AG10803 (cell line): ENCODE measurements at regions not wholly inside any gene's neighbourhood (a gene's known extent, or its start where the extent isn't known, plus 50 kb on each side); places are given as distances from the start of the nearest gene placed in this dataset.

Source experiments
- DNase-seq: peaks from one replicate; pipeline ENCODE4 v3.0.0; 2010; ENCODE audit warnings: low read depth
- H3K4me3 ChIP-seq: 2 replicates; pipeline ENCODE4 v1.5.1; 2011; ENCODE audit warnings: mild to moderate bottlenecking, low read length, control low read depth
- TF ChIP-seq, protein P1 (sequence below): conservative IDR thresholded peaks from 2 replicates; pipeline ENCODE4 v1.5.1; 2011; ENCODE audit warnings: mild to moderate bottlenecking, low read length, control low read depth, inconsistent platforms

DNA sequence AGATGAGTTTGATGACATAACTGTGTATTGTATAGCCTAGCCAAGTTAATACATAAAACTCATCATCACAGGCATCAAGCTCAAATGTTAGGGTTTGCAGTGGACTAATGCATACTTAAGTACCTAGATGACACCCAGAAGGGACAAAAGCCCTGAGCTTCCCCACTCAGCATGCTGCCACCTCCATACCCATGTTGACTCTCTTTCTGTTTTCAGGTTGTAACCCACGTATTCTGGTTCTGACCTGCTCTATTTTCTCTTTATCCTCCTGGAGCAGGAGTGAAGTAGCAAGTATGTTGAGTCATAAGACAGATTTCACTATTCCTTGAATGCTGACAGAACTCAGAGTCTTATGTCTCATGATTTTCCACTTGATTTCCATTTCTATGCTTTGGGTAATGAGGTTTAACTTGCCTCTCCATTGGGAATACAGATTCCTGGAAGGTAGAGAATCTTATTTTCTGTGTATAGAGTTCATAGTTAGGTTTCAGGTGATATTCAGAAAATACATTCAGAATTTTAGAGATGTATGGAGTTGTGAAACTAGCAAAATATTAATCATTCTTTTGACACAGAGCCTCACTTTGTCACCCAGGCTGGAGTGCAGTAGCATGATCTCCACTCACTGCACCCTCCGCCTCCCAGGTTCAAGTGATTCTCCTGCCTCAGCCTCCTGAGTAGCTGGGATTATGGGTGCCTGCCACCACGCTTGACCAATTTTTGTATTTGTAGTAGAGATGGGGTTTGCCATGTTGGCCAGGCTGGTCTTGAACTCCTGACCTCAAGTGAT lies 122.5 kb upstream of the KCNJ15 start:
- TF ChIP-seq, protein P1, sequence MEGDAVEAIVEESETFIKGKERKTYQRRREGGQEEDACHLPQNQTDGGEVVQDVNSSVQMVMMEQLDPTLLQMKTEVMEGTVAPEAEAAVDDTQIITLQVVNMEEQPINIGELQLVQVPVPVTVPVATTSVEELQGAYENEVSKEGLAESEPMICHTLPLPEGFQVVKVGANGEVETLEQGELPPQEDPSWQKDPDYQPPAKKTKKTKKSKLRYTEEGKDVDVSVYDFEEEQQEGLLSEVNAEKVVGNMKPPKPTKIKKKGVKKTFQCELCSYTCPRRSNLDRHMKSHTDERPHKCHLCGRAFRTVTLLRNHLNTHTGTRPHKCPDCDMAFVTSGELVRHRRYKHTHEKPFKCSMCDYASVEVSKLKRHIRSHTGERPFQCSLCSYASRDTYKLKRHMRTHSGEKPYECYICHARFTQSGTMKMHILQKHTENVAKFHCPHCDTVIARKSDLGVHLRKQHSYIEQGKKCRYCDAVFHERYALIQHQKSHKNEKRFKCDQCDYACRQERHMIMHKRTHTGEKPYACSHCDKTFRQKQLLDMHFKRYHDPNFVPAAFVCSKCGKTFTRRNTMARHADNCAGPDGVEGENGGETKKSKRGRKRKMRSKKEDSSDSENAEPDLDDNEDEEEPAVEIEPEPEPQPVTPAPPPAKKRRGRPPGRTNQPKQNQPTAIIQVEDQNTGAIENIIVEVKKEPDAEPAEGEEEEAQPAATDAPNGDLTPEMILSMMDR: no peak
- H3K4me3 ChIP-seq: no peak overlapping the region
- no peak for DNase-seq

DNA sequence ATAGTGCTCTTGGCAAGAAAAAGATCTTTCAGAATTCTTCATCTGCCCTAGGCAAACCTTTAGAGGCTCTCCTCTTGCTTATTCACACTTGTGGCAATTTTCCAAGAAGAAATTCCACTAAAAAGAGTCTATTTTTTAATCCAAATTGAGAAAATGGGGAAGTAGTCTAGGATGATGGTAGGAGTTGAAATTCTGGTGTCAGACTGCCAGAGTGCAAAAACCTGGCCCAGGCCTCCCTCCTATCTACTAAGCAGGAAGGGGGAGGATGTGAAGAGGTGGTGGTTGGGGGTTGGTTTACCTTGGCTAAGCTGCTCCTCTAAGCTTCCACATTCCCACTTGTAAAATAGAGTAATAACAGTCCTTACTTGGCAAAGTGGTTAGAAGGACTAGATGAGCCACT lies 120.6 kb upstream of the KCNJ15 start:
- DNase-seq: peak; percentile 42

DNA sequence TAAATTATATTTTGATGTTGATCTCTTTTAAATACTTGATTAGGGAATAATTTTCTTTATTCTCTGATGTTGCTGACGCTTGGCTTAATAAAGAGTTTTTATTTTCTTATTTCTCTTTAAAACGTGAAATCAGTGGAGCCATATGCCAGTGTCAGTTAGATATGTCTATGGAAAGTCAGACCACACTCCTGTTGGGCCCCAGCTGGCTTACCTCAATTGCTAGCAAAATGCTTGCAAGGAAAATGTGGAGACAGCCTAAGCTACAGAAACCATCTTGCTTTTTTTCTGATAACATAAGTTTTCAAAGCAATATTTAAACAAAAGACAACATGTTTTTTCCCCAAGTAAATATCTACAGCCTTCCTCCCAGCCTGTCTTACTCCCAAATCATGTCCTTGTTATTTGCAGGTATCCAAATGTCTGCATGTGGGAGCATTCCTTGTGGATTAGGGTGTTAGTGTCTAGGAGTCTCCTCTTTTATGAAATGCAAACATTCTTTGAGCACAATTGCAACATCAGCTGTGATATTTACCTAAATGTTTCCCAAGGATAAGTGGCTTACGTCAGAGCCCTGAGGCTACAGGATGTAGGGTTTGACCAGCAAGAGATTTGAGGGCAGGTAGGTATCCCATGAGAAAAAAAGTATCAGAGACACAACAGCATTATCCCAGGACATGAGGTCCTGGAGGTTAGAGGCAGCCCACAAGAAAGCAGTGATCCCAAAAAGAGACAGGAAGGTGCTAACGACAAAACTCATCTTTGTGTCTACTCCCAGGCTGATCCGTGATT lies 117.2 kb upstream of the KCNJ15 start:
- H3K4me3 ChIP-seq: no peak overlapping the region
- DNase-seq: peak; percentile 37
- TF ChIP-seq, protein P1: no peak

More for the DNA sequence above, 120.6 kb upstream of the KCNJ15 start:
- no peak overlapping the region for H3K4me3 ChIP-seq
- TF ChIP-seq, protein P1: no peak

DNA sequence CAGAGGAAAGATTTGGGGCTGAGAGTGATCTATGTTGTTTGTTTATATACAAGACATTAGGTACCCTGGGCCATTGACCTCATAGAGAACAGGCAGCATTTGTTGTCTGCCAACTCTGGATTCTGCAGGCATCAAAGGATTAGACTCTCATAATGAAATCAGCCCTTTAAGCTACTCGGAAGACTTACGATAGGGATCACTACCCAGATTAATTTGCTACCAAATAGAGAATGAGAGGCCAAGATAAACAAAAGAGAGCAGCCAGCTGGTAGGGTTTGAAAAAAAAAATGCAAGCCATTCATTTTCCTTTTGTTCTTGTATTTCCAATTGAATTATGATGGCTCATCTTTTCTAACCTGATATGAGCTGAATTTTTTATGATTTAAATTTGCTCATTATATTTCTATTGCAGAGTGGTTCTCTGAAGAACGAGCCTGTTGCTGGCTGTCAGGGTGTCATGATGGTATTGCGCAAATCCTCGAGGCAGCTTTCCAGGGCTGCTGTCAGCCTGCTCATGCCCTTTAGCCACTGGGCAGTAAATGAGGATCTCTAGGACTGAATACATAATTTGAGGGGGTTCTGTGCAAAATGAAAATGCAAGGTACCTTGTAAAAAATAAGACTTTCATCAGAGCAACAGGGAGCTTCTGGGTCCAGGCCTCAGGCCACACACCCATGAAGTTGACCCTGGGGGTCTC lies 116.4 kb upstream of the KCNJ15 start:
- TF ChIP-seq, protein P1: no peak
- H3K4me3 ChIP-seq: no peak overlapping the region
- DNase-seq: peak; percentile 60

DNA sequence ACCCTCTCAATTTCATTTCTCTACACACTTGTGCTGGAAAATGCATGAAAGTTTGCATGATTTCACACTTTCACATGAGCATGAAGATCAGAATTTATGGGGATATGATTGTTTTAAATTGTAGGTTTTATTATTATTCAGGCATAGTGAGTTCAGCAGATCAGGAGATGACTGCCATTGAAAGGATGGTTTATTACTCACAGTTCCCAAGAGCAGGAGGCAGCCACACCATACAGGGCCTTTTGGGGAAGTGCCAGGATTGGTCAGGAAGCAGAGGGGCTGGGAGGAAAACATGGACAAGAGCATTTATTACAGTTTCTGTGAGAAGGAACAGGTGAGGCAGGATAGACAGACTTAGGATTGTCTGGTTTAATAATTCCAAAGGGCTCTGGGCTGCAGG lies 114.6 kb upstream of the KCNJ15 start:
- TF ChIP-seq, protein P1: no peak
- no peak overlapping the region for H3K4me3 ChIP-seq
- no peak for DNase-seq

DNA sequence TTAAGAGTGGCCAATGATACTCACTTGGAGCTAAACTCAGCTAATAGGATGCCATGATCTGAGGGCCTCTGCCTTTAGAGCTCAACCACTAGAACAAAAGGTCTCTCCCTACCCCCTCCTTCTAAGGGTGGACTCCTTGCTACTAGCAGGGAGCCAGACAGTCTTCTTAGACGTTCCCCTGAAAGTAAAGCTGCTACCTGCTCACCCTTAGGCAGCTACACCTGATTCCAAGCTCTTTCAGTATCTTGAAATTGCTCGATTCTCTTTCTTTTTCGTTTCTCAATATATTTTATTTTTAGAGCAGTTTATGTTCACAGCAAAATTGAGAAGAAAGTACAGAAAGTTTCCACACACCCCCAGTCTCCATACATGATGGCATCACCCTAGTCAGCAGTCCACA lies 112.6 kb upstream of the KCNJ15 start:
- TF ChIP-seq, protein P1: no peak
- no peak overlapping the region for H3K4me3 ChIP-seq
- DNase-seq: no peak
